Rectal smooth muscle tissue (tissue), 1 donor: ENCODE measurements at regions not wholly inside any gene's neighbourhood (a gene's known extent, or its start where the extent isn't known, plus 50 kb on each side); places are given as distances from the start of the nearest gene placed in this dataset.
"Not testable (repeated sequence)": the region's sequence is repeated elsewhere in the genome, so short reads cannot be mapped to it uniquely, and the experiment has no call there.

Source experiments
- H3K27ac ChIP-seq: one replicate; pipeline ENCODE4 v1.7.0; 2013; ENCODE audit warnings: low read depth, low read length, inconsistent platforms
- H3K27me3 ChIP-seq: one replicate; pipeline ENCODE4 v1.7.0; 2013; ENCODE audit warnings: low read length; ENCODE audit not compliant: control insufficient read depth, insufficient read depth
- H3K36me3 ChIP-seq: one replicate; pipeline ENCODE4 v1.7.0; 2013; ENCODE audit warnings: low read length; ENCODE audit not compliant: control insufficient read depth, insufficient read depth
- H3K4me1 ChIP-seq: one replicate; pipeline ENCODE4 v1.7.0; 2013; ENCODE audit warnings: low read length; ENCODE audit not compliant: control insufficient read depth, insufficient read depth
- H3K4me3 ChIP-seq: one replicate; pipeline ENCODE4 v1.7.0; 2013; ENCODE audit warnings: low read length
- H3K9ac ChIP-seq: one replicate; pipeline ENCODE4 v1.7.0; 2013; ENCODE audit warnings: low read length

DNA sequence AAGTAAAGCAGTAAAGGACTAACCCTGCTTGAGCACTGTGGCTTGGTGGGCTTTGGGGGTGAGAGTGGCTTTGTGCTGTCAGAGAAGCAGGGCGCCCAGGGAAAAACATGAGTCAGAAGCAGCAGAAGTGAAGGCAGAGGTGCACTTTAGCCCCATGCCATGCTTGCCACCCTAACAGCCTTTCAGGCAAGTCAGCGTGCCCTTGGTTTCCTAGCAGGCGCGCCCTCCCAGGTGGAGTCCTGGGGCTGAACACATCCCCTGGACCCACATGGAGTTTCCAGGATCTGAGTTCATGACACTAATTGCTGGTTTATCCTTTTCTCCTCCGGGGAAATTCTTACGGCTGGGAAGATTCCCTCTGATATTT lies 106.6 kb downstream of the TLR5 start:
- Histone ChIP-seq H3K27ac (no peak overlapping the region), H3K9ac (no peak overlapping the region), H3K27me3 (no peaks in the 10 kb centered on the region), H3K4me3 (no peak overlapping the region), H3K4me1 (peaks cover 3% of the 10 kb centered on the region), H3K36me3 (no peaks in the 10 kb centered on the region)

DNA sequence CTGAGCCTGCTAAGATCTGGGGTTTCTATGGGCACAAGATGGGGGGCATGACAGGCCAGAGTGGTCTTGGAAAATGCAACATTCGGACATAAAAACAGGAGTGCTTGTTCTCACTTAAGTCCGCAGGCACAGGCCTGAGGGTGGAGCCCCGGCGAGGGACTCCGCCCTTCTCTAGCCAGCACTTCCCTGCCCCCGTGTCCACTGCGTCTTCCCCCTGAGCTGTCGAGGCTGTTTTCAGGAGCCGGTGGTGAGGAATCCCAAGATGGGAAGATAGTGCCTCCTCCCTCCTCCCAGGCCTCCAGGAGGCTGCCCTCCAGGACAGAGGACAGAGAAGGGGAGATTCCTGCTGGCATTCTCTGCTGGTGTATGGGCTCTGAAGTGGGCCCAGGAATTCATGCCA lies 105.2 kb downstream of the TLR5 start:
- Histone ChIP-seq H3K4me1 (peaks cover 3% of the 10 kb centered on the region), H3K27ac (no peak overlapping the region), H3K9ac (no peak overlapping the region)

DNA sequence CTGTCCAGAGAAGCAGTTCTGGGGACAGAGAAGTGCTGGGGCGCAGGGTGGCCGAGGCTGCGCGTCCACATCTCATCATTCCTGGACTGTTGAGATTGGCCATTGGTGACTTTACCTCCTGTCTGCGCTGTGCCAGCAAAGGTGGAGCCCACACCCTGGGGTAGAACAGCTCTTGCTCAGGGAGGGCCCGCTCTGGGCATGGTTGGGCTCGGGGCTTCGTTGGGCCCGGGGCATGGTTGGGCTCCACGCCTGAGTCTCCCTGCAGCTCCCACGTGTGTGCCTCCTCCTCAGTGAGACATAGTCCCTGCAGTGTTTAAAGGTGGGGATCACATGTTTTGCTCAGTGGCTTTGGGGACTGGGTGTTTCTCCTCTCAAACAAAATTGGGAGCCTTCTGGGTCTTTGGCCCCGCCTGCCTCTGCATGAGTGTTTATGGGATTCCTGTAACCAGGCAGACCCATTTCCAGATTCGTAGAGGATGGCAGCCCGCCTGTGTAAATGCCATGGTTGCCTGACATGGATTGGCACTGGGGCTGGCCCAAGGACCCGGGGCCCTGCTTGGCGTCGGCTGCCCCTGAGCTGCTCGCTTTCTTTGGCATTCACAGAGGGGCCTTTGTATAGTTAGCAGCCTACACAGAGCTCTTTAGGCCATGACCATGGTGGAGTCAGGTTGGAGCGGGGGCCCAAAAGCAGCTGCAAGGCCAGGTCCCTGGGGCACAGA lies 104.6 kb downstream of the TLR5 start:
- H3K27ac ChIP-seq = no peak overlapping the region
- no peak overlapping the region for H3K4me3 ChIP-seq
- peaks cover 3% of the 10 kb centered on the region for H3K4me1 ChIP-seq
- H3K9ac ChIP-seq = no peak overlapping the region
- H3K27me3 ChIP-seq = no peaks in the 10 kb centered on the region
- no peaks in the 10 kb centered on the region for H3K36me3 ChIP-seq

More for the DNA sequence above, 105.2 kb downstream of the TLR5 start:
- Histone ChIP-seq H3K4me3 (no peak overlapping the region), H3K36me3 (no peaks in the 10 kb centered on the region), H3K27me3 (no peaks in the 10 kb centered on the region)

DNA sequence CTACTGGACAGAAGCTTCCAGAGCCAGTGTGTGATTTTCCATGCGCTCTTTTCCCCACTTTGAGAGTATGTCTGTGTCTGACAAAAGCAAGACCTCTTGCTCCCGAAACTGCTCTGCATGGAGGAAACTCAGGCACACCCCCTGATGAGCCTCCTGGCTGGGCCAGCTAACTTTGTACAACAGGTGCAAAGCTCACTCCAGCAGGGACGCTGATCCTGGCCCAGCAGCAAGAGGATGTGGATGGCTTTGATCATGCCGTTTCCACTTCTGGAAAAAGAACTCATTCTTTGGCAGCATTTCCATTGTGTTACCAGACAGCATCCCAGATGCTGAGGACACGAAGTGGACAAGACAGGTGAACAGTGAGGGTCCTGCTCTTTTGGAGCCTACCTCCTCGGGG lies 103.1 kb downstream of the TLR5 start:
- no peaks in the 10 kb centered on the region for H3K27me3 ChIP-seq
- H3K27ac ChIP-seq = no peak overlapping the region
- no peaks in the 10 kb centered on the region for H3K36me3 ChIP-seq
- H3K9ac ChIP-seq = no peak overlapping the region
- H3K4me1 ChIP-seq = peaks cover 3% of the 10 kb centered on the region
- H3K4me3 ChIP-seq = no peak overlapping the region

DNA sequence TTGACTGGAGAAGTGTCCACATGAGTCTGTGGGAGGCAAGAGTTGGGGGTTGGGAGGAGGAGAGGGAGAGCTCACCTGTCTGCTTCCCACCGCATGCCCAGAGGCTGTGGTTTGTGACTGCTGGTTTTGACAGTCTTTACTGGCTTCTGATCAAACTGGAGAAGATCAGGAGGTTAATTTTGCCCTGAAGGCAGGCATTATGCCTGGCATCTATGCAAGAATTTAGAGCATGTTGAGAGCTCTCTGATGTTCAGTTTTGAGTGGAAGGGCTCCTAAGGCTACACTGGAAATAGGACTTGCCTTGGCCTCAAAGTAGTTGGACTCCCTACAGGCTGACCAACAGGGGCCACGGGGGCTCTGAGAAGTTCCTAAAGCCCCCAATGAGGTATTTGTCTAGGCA lies 101.6 kb downstream of the TLR5 start:
- Histone ChIP-seq H3K9ac (no peak overlapping the region), H3K4me1 (peaks cover 3% of the 10 kb centered on the region), H3K36me3 (no peaks in the 10 kb centered on the region), H3K4me3 (no peak overlapping the region), H3K27ac (no peak overlapping the region), H3K27me3 (no peaks in the 10 kb centered on the region)

DNA sequence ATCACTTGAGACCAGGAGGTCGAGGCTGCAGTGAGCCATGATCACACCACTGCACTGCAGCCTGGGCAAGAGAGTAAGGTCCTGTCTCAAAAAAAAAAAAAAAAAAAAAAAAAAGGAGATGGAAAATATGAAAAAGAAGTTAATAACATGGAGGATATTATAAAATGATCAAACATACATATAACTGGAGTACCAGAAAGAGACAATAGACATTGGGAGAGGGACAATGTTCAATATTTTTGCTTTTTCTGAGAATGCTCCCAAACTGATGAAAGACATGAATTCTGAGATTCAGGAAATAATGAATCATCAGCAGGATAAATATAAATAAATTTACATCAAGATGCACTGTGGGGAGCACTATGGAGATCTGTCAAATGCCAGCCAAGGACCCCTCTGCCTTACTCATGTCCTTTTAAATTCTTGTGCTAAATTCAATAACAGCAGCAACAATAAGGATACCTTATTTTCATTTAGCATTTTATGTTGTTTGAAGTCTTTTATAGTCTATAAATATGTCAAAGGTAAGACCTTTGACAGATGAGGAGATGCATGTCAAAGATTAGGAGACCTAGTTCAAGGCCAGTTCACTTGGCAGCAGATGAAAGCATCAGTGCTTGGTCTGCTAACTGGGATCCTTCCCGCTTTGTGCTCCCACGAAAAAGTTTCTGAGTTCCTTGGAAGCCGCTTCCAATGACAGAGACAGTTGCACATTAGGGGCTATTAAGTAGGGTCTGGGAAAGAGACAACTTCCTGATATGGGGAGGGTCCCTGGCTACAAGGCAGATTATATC lies 97.7 kb downstream of the TLR5 start:
- Histone ChIP-seq H3K27me3 (no peaks in the 10 kb centered on the region), H3K9ac (no peak overlapping the region), H3K4me3 (no peak overlapping the region), H3K4me1 (peaks cover 3% of the 10 kb centered on the region), H3K36me3 (no peaks in the 10 kb centered on the region), H3K27ac (no peak overlapping the region)

DNA sequence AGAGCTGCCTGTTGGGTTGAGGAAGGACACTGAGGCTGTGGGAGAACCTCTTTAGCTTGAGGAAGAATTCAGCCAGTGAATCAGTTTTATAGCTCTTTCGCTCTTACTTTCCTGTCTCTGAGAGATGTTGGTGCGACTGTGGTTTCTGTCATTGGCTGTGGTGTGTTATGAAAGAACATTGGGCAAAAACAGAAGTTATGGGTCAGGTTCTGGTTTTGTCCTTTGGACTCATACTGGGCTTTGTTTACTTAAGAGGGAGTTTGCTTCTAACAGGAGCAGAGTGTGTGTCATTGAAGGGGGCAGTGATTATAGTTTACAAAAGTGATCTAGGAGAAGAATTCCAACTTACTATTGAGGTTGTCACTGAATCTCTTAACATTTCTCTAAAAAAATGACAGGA lies 97.0 kb downstream of the TLR5 start:
- no peak overlapping the region for H3K4me3 ChIP-seq

DNA sequence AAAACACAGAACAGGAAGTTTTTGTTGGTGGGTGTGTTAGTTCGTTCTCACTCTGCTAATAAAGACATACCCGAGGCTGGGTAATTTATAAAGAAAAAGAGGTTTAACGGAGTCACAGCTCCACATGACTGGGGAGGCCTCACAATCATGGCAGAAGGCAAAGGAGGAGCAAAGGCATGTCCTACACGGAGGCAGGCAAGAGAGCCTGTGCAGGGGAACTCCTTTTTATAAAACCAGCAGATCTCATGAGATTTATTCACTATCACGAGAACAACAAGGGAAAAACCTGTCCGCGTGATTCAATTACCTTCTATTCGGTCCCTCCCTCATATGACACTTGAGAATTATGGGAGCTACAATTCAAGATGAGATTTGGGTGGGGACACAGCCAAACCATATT lies 96.6 kb downstream of the TLR5 start:
- H3K27ac ChIP-seq, H3K4me1 ChIP-seq, H3K36me3 ChIP-seq, H3K4me3 ChIP-seq, H3K27me3 ChIP-seq, H3K9ac ChIP-seq: not testable (repeated sequence)

More for the DNA sequence above, 97.0 kb downstream of the TLR5 start:
- Histone ChIP-seq H3K27me3 (no peaks in the 10 kb centered on the region), H3K4me1 (peaks cover under 1% of the 10 kb centered on the region), H3K9ac (no peak overlapping the region), H3K27ac (no peak overlapping the region), H3K36me3 (no peaks in the 10 kb centered on the region)

DNA sequence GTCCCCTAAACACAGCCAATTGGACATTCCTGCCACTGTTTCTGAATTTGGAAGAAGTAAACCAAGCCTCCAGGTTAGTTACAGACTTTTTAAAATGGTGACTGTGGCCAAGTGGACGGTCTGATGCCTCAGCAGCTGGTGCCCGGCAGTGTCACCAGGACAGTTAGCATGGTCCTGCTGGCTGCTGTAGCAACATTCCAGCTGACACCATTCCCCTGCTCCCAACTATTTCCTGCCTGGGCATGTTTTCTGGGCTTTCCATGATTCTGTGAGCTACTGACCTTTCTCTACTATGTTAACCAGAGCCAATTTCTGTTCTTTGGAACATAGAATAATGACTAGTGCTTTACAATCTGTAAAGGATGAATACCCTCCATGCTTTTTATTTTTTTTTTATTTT lies 95.0 kb downstream of the TLR5 start:
- H3K36me3 ChIP-seq = no peaks in the 10 kb centered on the region
- no peak overlapping the region for H3K9ac ChIP-seq
- H3K4me3 ChIP-seq = no peak overlapping the region
- H3K27me3 ChIP-seq = no peaks in the 10 kb centered on the region
- H3K4me1 ChIP-seq = peaks cover 3% of the 10 kb centered on the region
- H3K27ac ChIP-seq = no peak overlapping the region

DNA sequence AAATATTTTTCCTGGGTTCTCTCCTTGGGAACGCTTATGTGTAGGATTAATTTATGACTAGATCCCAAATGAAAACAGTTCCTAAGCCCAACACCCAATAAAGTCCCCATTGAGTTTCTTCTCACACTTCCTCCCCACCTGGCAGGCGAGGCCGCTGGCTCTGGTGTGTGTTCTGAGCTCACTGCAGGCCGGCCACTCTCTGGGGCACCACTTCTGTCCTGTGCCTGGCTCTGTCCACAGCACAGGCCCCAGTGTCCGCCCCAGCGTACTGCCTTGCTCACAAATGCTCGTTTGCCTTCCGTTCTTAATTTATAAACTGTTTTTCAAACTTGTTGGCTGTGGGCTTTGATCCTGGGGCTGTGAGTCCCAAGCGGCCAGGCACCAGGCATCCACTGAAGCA lies 90.6 kb downstream of the TLR5 start:
- Histone ChIP-seq H3K27ac (peak overlapping the region; percentile 51), H3K36me3 (no peaks in the 10 kb centered on the region), H3K9ac (no peak overlapping the region), H3K4me3 (no peak overlapping the region), H3K27me3 (no peaks in the 10 kb centered on the region), H3K4me1 (peaks cover 3% of the 10 kb centered on the region)

DNA sequence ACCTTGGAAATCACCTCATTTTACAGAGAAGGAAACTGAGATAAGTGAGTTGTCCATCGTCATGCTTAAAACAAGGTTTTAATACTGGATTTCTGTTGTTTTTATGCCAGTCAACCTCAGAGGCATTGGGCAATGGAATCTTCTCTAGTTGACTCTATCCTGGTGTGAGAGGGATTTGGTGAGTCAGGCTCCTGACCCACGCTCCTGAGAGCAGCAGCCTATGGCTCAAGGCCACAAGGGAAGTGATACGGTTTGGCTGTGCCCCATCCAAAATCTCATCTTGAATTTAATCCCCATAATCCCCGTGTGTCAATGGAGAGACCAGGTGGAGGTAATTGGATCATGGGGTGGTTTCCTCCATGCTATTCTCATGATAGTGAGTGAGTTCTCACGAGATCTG lies 90.1 kb downstream of the TLR5 start:
- Histone ChIP-seq H3K4me1 (peaks cover 3% of the 10 kb centered on the region), H3K9ac (no peak overlapping the region), H3K4me3 (no peak overlapping the region), H3K27ac (peak overlapping the region; percentile 51), H3K36me3 (no peaks in the 10 kb centered on the region), H3K27me3 (no peaks in the 10 kb centered on the region)

DNA sequence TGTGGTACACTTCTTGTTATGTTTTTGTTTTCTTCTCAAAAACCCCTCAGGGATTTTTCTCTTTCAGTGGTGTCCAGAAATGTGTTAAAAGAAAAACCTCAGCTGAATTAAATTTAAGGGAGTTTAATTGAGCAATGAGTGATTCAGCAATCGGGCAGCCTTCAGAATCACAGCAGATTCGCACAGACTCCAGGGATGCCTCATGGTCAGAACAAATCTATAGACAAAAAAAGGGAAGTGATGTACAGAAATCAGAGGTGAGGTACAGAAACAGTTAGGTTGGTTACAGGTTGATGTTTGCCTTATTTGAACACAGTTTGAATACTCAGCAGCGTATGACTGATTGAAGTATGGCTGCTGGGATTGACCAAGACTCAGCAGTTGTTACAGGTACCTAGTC lies 86.2 kb downstream of the TLR5 start:
- Histone ChIP-seq H3K4me1 (peaks cover 3% of the 10 kb centered on the region), H3K27ac (peak overlapping the region; percentile 7), H3K36me3 (no peaks in the 10 kb centered on the region), H3K4me3 (no peak overlapping the region), H3K27me3 (no peaks in the 10 kb centered on the region), H3K9ac (no peak overlapping the region)

DNA sequence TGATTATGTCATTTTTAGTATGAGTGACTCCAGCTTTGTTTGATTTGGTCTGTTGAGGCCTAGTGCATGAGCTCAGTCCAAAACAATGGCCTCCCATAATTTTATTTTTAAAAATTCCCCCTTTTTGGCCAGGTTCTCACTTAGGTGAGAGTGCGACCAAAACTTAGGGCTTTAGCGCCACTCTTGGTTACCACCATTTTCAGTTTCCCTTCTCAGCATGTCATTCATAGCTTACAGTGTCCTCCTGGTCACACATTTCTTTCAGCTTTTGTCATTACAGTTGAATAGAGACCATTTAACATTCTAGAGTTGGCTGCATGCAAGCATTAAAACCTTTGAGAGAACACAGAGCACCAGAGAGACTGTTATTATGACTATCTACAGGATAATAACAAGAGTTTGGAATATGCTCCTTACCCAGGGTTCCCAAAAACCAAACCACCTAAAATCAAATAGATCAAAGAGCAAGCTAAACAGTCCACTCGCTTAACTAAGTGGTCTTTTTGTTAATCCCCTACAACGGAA lies 85.4 kb downstream of the TLR5 start:
- no peaks in the 10 kb centered on the region for H3K36me3 ChIP-seq
- no peaks in the 10 kb centered on the region for H3K27me3 ChIP-seq
- H3K4me1 ChIP-seq = peaks cover 3% of the 10 kb centered on the region
- H3K9ac ChIP-seq = no peak overlapping the region
- H3K27ac ChIP-seq = peak overlapping the region; percentile 7
- no peak overlapping the region for H3K4me3 ChIP-seq
